ENCODE measurements at regions not wholly inside any gene's neighbourhood (a gene's known extent, or its start where the extent isn't known, plus 50 kb on each side); places are given as distances from the start of the nearest gene placed in this dataset.

- POLR2A ChIA-PET, result interaction anchor here (0.7 kb wide), 1 partner anchor 453 kb away, joined by 3 read pairs; no protein-coding TSS in a partner anchor
- DNase-seq (ENCODE audit: low spot score) (no peak), ATAC-seq (no peak; the same call in 1 of the 2 replicates)
- TF ChIP-seq TCF7 (CRISPR knock-in tag; IDR thresholded peaks at IDR 0.05; ENCODE audit: low read depth) (no peak), NR2C2 (CRISPR knock-in tag; IDR thresholded peaks at IDR 0.05) (no peak), HMGA2 (CRISPR knock-in tag; IDR thresholded peaks at IDR 0.05) (no peak), ERG (CRISPR knock-in tag; IDR thresholded peaks at IDR 0.05) (no peak), RELA (CRISPR knock-in tag; IDR thresholded peaks at IDR 0.05; ENCODE audit: borderline replicate concordance) (no peak), MYBL2 (CRISPR knock-in tag; IDR thresholded peaks at IDR 0.05) (no peak), ATF6 (CRISPR knock-in tag; IDR thresholded peaks at IDR 0.05) (no peak), MLX (CRISPR knock-in tag; IDR thresholded peaks at IDR 0.05) (no peak), ZNF232 (CRISPR knock-in tag; IDR thresholded peaks at IDR 0.05) (no peak), SOX15 (CRISPR knock-in tag; IDR thresholded peaks at IDR 0.05) (no peak), TP53 (CRISPR knock-in tag; IDR thresholded peaks at IDR 0.05) (no peak)
- H3K36me3 Mint-ChIP-seq, result no peaks in the 10 kb centered on the region
- CTCF ChIA-PET, result no interaction called here
- H3K27me3 Mint-ChIP-seq (ENCODE audit: low read depth), result no peaks in the 10 kb centered on the region
- peaks cover 7% of the 10 kb centered on the region for H3K4me1 Mint-ChIP-seq
- peaks cover 7% of the 10 kb centered on the region; the same call in 1 of the 2 replicates for H3K9me3 Mint-ChIP-seq
- H3K27ac Mint-ChIP-seq, result no peak overlapping the region
- no peak overlapping the region for H3K4me3 Mint-ChIP-seq
Observed at GRCh38 chr13:33341861-33342452, 56.4 kb upstream of the STARD13 start.

GRCh38 chr13:33345842-33346241 lies 60.3 kb upstream of the STARD13 start:
- Mint-ChIP-seq H3K36me3 (no peaks in the 10 kb centered on the region), H3K27me3 (ENCODE audit: low read depth) (peaks cover 26% of the 10 kb centered on the region), H3K4me1 (peaks cover 11% of the 10 kb centered on the region), H3K4me3 (no peak overlapping the region), H3K27ac (no peak overlapping the region), H3K9me3 (peaks cover 7% of the 10 kb centered on the region; the same call in 1 of the 2 replicates)
- CTCF ChIA-PET, result no interaction called here
- POLR2A ChIA-PET, result no interaction called here
- no peak for DNase-seq (ENCODE audit: low spot score)
- ATAC-seq, result no peak
- no peak for TF ChIP-seq ZNF425 (CRISPR knock-in tag; conservative IDR thresholded peaks at IDR 0.05)
- no peak for TF ChIP-seq MXD4 (CRISPR knock-in tag; IDR thresholded peaks at IDR 0.05; ENCODE audit: borderline replicate concordance)
- TF ChIP-seq ZNF219 (CRISPR knock-in tag; IDR thresholded peaks at IDR 0.05; ENCODE audit: borderline replicate concordance), result no peak
- TF ChIP-seq AR (CRISPR knock-in tag; IDR thresholded peaks at IDR 0.05), result no peak
- no peak for TF ChIP-seq ZNF532 (CRISPR knock-in tag; IDR thresholded peaks at IDR 0.05; ENCODE audit: borderline replicate concordance)
- TF ChIP-seq HMGA2 (CRISPR knock-in tag; IDR thresholded peaks at IDR 0.05), result no peak
- no peak for TF ChIP-seq OVOL2 (CRISPR knock-in tag; IDR thresholded peaks at IDR 0.05; ENCODE audit: borderline replicate concordance)
- TF ChIP-seq SMAD4 (CRISPR knock-in tag; IDR thresholded peaks at IDR 0.05), result no peak
- TF ChIP-seq NFATC4 (CRISPR knock-in tag; IDR thresholded peaks at IDR 0.05), result no peak
- no peak for TF ChIP-seq MAX (CRISPR knock-in tag; IDR thresholded peaks at IDR 0.05)
- no peak for TF ChIP-seq TCF7 (CRISPR knock-in tag; IDR thresholded peaks at IDR 0.05; ENCODE audit: low read depth)
